CD14-positive monocyte (primary cell): ENCODE measurements at regions not wholly inside any gene's neighbourhood (a gene's known extent, or its start where the extent isn't known, plus 50 kb on each side); places are given as distances from the start of the nearest gene placed in this dataset.

ENCODE experiments used
- DNase-seq, 3 donors: peaks; one replicate each; pipeline ENCODE4 v3.0.0-alpha.2; 2011 to 2022
- H2AFZ ChIP-seq: 2 replicates; pipeline ENCODE4 v1.6.0; 2012; ENCODE audit warnings: mild to moderate bottlenecking, low read depth, low read length, inconsistent platforms; ENCODE audit not compliant: insufficient read depth, poor library complexity, severe bottlenecking
- H3K27ac ChIP-seq, 2 donors: 1 replicate in 1 of 2; 2 replicates in 1 of 2; pipeline ENCODE4 v1.5.1; 2012 to 2013; ENCODE audit warnings: low read length in 2 of 2, control low read depth in 1 of 2, inconsistent platforms in 1 of 2, low read depth in 1 of 2, mild to moderate bottlenecking in 1 of 2
- H3K27me3 ChIP-seq, 2 donors: one replicate each; pipeline versions ENCODE4 v1.6.0 to v1.6.1; 2011 to 2013; ENCODE audit warnings: low read length in 2 of 2; ENCODE audit not compliant: control insufficient read depth in 2 of 2, insufficient read depth in 2 of 2
- H3K36me3 ChIP-seq, 2 donors: replicated peaks in 1 of 2; 1 replicate in 1 of 2; 2 replicates in 1 of 2; pipeline versions ENCODE4 v1.5.1 to v1.6.1; 2012 to 2013; ENCODE audit warnings: low read length in 2 of 2, control low read depth in 1 of 2, inconsistent platforms in 1 of 2, mild to moderate bottlenecking in 1 of 2; ENCODE audit not compliant: insufficient read depth in 2 of 2, control insufficient read depth in 1 of 2
- H3K4me1 ChIP-seq, 2 donors: 1 replicate in 1 of 2; 2 replicates in 1 of 2; pipeline versions ENCODE4 v1.5.1 to v1.6.1; 2012 to 2013; ENCODE audit warnings: low read length in 2 of 2, control low read depth in 1 of 2, inconsistent platforms in 1 of 2, mild to moderate bottlenecking in 1 of 2, moderate library complexity in 1 of 2; ENCODE audit not compliant: insufficient read depth in 2 of 2, control insufficient read depth in 1 of 2
- H3K4me2 ChIP-seq: replicated peaks from 2 replicates; pipeline ENCODE3; 2012; ENCODE audit warnings: low read length, moderate library complexity, mild to moderate bottlenecking; ENCODE audit not compliant: poor library complexity, severe bottlenecking; ENCODE audit errors: extremely low read depth
- H3K4me3 ChIP-seq, 3 experiments: fragments of 200-600 bp in 1 of 3; sonication (generic) in 1 of 3; replicated peaks in 1 of 3; 1 replicate in 2 of 3; 2 replicates in 1 of 3; pipeline ENCODE4 v1.5.1; 2011 to 2013; ENCODE audit warnings: low read length in 3 of 3, mild to moderate bottlenecking in 3 of 3, control low read depth in 2 of 3, low read depth in 2 of 3, inconsistent platforms in 1 of 3, moderate library complexity in 1 of 3
- H3K79me2 ChIP-seq: 2 replicates; pipeline ENCODE4 v1.6.0; 2012; ENCODE audit warnings: mild to moderate bottlenecking, control low read depth, inconsistent platforms, low read length, moderate library complexity; ENCODE audit not compliant: insufficient read depth
- H3K9ac ChIP-seq: 2 replicates; pipeline ENCODE4 v1.6.0; 2017; ENCODE audit warnings: low read length, mild to moderate bottlenecking; ENCODE audit not compliant: insufficient read depth, poor library complexity, severe bottlenecking
- H3K9me3 ChIP-seq, 2 donors: replicated peaks in 1 of 2; 1 replicate in 1 of 2; 2 replicates in 1 of 2; pipeline versions ENCODE4 v1.5.1 to v1.6.1; 2012 to 2013; ENCODE audit warnings: low read length in 2 of 2, control low read depth in 1 of 2; ENCODE audit not compliant: control insufficient read depth in 1 of 2, insufficient read depth in 1 of 2
- H4K20me1 ChIP-seq: 2 replicates; pipeline ENCODE4 v1.6.0; 2012; ENCODE audit warnings: mild to moderate bottlenecking, low read length, control low read depth, moderate library complexity; ENCODE audit not compliant: insufficient read depth
- H3K27ac Mint-ChIP-seq, 7 donors: one replicate each; pipeline ENCODE4 v1.8.0; 2020; ENCODE audit warnings: mild to moderate bottlenecking in 7 of 7, mixed read lengths in 7 of 7, moderate library complexity in 6 of 7, inconsistent platforms in 2 of 7
- H3K27me3 Mint-ChIP-seq, 3 donors: one replicate each; pipeline ENCODE4 v1.8.0; 2021 to 2022; ENCODE audit warnings: low read depth in 3 of 3, mild to moderate bottlenecking in 3 of 3, mixed read lengths in 3 of 3, moderate library complexity in 3 of 3, inconsistent platforms in 1 of 3
- H3K36me3 Mint-ChIP-seq, 2 donors: one replicate each; pipeline ENCODE4 v1.8.0; 2020; ENCODE audit warnings: mixed read lengths in 2 of 2, inconsistent platforms in 1 of 2, mild to moderate bottlenecking in 1 of 2
- H3K4me1 Mint-ChIP-seq: one replicate; pipeline ENCODE4 v1.8.0; 2020; ENCODE audit warnings: mild to moderate bottlenecking, mixed read lengths
- H3K4me3 Mint-ChIP-seq, 2 donors: one replicate each; pipeline ENCODE4 v1.8.0; 2020; ENCODE audit warnings: mild to moderate bottlenecking in 2 of 2, mixed read lengths in 2 of 2, moderate library complexity in 1 of 2
- H3K9me3 Mint-ChIP-seq, 7 donors: one replicate each; pipeline ENCODE4 v1.8.0; 2020 to 2022; ENCODE audit warnings: mixed read lengths in 7 of 7, mild to moderate bottlenecking in 6 of 7, moderate library complexity in 6 of 7, inconsistent platforms in 2 of 7
- WGBS: methylation state at CpG from one replicate; pipeline ENCODE4 v1.1.5; 2013; ENCODE audit warnings: missing lambda C conversion rate; ENCODE audit not compliant: insufficient coverage; 5-methylcytosine and 5-hydroxymethylcytosine counted together
- intact Hi-C, 2 donors: fragments of 100-400 bp; cut with micrococcal nuclease; formaldehyde crosslinking; loops; one replicate each; pipeline versions ENCODE4 v1.15.0 to v1.15.1; 2023
- TF ChIP-seq, protein P1 (sequence below): fragments of 200-600 bp; IDR thresholded peaks from one replicate; pipeline ENCODE4 v1.8.0; 2022; ENCODE audit warnings: antibody characterized with exemption, mild to moderate bottlenecking

DNA sequence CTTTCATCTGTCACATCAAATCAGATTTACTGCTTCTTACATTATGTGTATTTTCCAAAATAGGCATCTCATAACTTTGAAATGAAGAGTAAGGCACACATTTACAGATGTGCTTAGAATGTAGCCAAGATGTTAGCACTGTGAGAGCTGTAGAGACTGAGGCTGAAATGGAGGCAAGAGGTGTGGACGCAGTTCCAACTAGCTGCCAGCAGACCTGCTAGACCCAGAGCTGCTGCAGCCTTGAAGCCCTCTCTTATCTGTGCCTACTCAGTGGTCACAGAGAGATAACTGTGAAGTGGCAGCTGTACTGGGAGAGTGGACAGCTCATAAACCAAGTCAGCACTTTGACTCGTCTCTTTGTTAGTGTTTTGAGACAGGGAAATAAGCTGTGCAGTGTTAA, 470.9 kb downstream of the CCER1 start:
- no peaks in the 10 kb centered on the region for H4K20me1 ChIP-seq
- Mint-ChIP-seq H3K27me3 (no peaks in the 10 kb centered on the region), H3K4me1 (no peaks in the 10 kb centered on the region), H3K9me3 (peaks cover 0 to 6% (median 0%) of the 10 kb centered on the region in 7 donors), H3K27ac (no peak overlapping the region), H3K36me3 (no peaks in the 10 kb centered on the region), H3K4me3 (no peak overlapping the region)
- TF ChIP-seq, protein P1, sequence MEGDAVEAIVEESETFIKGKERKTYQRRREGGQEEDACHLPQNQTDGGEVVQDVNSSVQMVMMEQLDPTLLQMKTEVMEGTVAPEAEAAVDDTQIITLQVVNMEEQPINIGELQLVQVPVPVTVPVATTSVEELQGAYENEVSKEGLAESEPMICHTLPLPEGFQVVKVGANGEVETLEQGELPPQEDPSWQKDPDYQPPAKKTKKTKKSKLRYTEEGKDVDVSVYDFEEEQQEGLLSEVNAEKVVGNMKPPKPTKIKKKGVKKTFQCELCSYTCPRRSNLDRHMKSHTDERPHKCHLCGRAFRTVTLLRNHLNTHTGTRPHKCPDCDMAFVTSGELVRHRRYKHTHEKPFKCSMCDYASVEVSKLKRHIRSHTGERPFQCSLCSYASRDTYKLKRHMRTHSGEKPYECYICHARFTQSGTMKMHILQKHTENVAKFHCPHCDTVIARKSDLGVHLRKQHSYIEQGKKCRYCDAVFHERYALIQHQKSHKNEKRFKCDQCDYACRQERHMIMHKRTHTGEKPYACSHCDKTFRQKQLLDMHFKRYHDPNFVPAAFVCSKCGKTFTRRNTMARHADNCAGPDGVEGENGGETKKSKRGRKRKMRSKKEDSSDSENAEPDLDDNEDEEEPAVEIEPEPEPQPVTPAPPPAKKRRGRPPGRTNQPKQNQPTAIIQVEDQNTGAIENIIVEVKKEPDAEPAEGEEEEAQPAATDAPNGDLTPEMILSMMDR = no peak
- no peak overlapping the region for H3K9ac ChIP-seq
- no peak overlapping the region for H3K4me2 ChIP-seq
- no peak overlapping the region for H2AFZ ChIP-seq
- no peak overlapping the region for H3K4me3 ChIP-seq
- intact Hi-C loops = no loop called here
- no peaks in the 10 kb centered on the region for H3K9me3 ChIP-seq
- H3K27me3 ChIP-seq = no peaks in the 10 kb centered on the region
- no peaks in the 10 kb centered on the region for H3K4me1 ChIP-seq
- WGBS = 100% methylated on average over 1 of the region's 2 CpGs
- no peak overlapping the region for H3K27ac ChIP-seq
- no peak for DNase-seq
- H3K79me2 ChIP-seq = no peaks in the 10 kb centered on the region
- no peaks in the 10 kb centered on the region for H3K36me3 ChIP-seq

DNA sequence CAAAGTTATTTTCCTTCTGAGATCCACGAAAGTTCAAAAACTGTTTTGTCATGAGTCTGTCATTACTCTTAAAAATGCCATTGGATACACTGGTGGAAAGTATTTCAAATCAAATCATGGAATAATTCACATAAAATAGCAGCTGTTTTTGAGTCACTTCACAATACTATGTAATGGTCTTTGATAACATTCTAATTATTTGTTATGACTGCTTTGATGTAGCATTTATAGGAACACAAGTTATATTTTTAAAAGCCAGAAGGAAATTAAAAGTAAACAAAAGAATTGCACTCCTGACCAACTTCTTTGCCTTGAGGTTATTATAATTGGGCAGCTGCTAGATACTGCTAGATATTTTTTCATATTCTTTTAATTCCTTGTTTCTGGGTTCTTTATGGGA, 473.2 kb downstream of the CCER1 start:
- H3K4me3 ChIP-seq = no peak overlapping the region
- peaks cover 0 to 4% of the 10 kb centered on the region in 2 donors for H3K9me3 ChIP-seq
- Mint-ChIP-seq H3K36me3 (no peaks in the 10 kb centered on the region), H3K4me1 (no peaks in the 10 kb centered on the region), H3K27ac (no peak overlapping the region), H3K9me3 (peaks cover 0 to 4% (median 0%) of the 10 kb centered on the region in 7 donors), H3K27me3 (no peaks in the 10 kb centered on the region), H3K4me3 (no peak overlapping the region)
- H3K27ac ChIP-seq = no peak overlapping the region
- H4K20me1 ChIP-seq = no peaks in the 10 kb centered on the region
- H3K9ac ChIP-seq = no peak overlapping the region
- H3K4me2 ChIP-seq = no peak overlapping the region
- no peaks in the 10 kb centered on the region for H3K27me3 ChIP-seq
- DNase-seq = no peak
- TF ChIP-seq, protein P1 = no peak
- no peaks in the 10 kb centered on the region for H3K36me3 ChIP-seq
- WGBS = no CpG with 5 or more reads among the region's 1 CpG
- H3K79me2 ChIP-seq = no peaks in the 10 kb centered on the region
- intact Hi-C loops = no loop called here
- no peak overlapping the region for H2AFZ ChIP-seq
- H3K4me1 ChIP-seq = no peaks in the 10 kb centered on the region
